ENCODE measurements at regions not wholly inside any gene's neighbourhood (a gene's known extent, or its start where the extent isn't known, plus 50 kb on each side); places are given as distances from the start of the nearest gene placed in this dataset.

DNA sequence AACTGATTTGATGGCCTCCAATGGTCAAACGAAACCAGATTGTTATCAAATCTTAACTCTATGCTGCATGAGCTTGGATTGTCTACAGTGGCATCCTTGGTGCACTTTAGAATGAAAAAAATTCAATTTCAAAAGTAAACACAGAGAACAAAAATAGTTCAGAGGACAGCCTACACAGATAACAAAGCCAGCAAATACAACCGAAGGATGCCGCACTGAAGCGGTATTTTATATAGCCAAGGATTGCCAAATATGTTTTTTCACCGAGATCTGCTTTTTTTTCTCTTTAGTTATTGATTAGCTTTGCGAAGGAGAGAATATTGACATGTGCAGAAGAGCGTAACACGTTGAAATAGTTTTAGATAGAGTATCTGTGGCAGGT is 72.0 kb downstream of the SLC4A3 start:
- Histone ChIP-seq H3K4me3 (ENCODE audit: low read depth, low read length) (no peak overlapping the region), H3K27me3 (ENCODE audit: control insufficient read depth, insufficient read depth, low read length) (peaks cover 2% of the 10 kb centered on the region; the same call in 1 of the 2 replicates), H3K36me3 (ENCODE audit: control insufficient read depth, insufficient read depth, low read length) (no peaks in the 10 kb centered on the region)
- CTCF ChIA-PET: interaction anchor here (1.2 to 5.2 kb wide), 3 partner anchors 10 to 101 kb away, joined by 3 to 43 read pairs (median 3); no protein-coding TSS in a partner anchor
- TF ChIP-seq CTCF (IDR thresholded peaks at IDR 0.05; ENCODE audit: insufficient read depth, low read depth, low read length): no peak
- POLR2A ChIA-PET: no interaction called here
- DNase-seq (ENCODE audit: low read depth): no peak

DNA sequence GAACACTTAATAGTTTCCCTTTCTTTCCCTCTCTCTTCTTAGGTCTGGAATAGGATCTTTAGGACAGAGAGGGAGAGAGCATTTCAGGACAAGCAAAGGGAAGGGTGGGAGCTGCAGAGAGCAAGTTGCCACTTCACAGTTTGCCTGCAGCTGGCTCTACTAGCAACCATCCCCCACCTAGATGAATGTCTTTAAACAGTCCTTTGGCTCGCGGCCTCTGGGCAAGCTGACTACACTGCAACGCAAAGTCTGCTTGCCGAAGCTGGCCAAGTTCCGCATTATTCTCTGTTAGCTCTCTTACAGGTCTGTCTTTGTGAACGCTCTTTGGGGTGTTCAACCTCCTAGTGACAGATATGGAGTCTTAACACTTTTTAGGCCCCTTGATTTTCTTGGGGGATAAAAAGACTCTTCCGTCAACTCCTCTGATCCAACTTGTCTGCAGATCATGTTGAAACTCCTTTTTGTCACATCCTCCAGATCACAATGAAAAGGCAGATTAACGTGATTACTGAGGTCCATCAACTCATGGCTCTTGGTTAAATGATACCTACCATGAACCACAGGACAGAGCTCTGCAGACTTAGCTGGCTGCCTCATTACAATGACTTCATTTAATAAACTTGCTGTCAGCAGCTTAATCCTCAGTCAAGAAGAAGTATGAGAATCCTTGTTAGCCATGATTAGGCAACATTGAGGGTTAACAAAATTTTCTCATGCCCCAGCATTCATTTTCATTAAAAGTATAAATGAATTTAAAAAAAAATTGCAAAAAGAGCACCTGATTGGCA is 74.6 kb downstream of the SLC4A3 start:
- Histone ChIP-seq H3K27me3 (ENCODE audit: control insufficient read depth, insufficient read depth, low read length) (no peaks in the 10 kb centered on the region), H3K36me3 (ENCODE audit: control insufficient read depth, insufficient read depth, low read length) (no peaks in the 10 kb centered on the region), H3K4me3 (ENCODE audit: low read depth, low read length) (no peak overlapping the region)
- no peak for DNase-seq (ENCODE audit: low read depth)
- POLR2A ChIA-PET: no interaction called here
- TF ChIP-seq CTCF (IDR thresholded peaks at IDR 0.05; ENCODE audit: insufficient read depth, low read depth, low read length): no peak
- CTCF ChIA-PET: interaction anchor here (0.8 to 5.2 kb wide), 3 partner anchors 10 to 14 kb away, joined by 3 to 43 read pairs (median 7); no protein-coding TSS in a partner anchor

- CTCF ChIA-PET: interaction anchor here (0.6 to 5.2 kb wide), 3 partner anchors 13 to 1934 kb away, joined by 3 to 43 read pairs (median 7); no protein-coding TSS in a partner anchor
- Histone ChIP-seq H3K4me3 (ENCODE audit: low read depth, low read length) (no peak overlapping the region), H3K27me3 (ENCODE audit: control insufficient read depth, insufficient read depth, low read length) (no peaks in the 10 kb centered on the region), H3K36me3 (ENCODE audit: control insufficient read depth, insufficient read depth, low read length) (no peaks in the 10 kb centered on the region)
- POLR2A ChIA-PET: interaction anchor here (0.6 kb wide), 1 partner anchor 45 kb away, joined by 4 read pairs; no protein-coding TSS in a partner anchor
- no peak for TF ChIP-seq CTCF (IDR thresholded peaks at IDR 0.05; ENCODE audit: insufficient read depth, low read depth, low read length)
- no peak for DNase-seq (ENCODE audit: low read depth)
These were observed 75.5 kb downstream of the SLC4A3 start for GRCh38 chr2:219702796-219703545.

GRCh38 chr2:219704878-219705277 is 77.4 kb downstream of the SLC4A3 start:
- no peaks in the 10 kb centered on the region for H3K36me3 ChIP-seq (ENCODE audit: control insufficient read depth, insufficient read depth, low read length)
- no peak for TF ChIP-seq CTCF (IDR thresholded peaks at IDR 0.05; ENCODE audit: insufficient read depth, low read depth, low read length)
- ChIA-PET CTCF (no interaction called here), POLR2A (no interaction called here)
- no peaks in the 10 kb centered on the region for H3K27me3 ChIP-seq (ENCODE audit: control insufficient read depth, insufficient read depth, low read length)
- no peak overlapping the region for H3K4me3 ChIP-seq (ENCODE audit: low read depth, low read length)
- DNase-seq (ENCODE audit: low read depth): no peak

- ChIA-PET CTCF (no interaction called here), POLR2A (no interaction called here)
- Histone ChIP-seq H3K36me3 (ENCODE audit: control insufficient read depth, insufficient read depth, low read length) (no peaks in the 10 kb centered on the region), H3K27me3 (ENCODE audit: control insufficient read depth, insufficient read depth, low read length) (no peaks in the 10 kb centered on the region), H3K4me3 (ENCODE audit: low read depth, low read length) (no peak overlapping the region)
- no peak for TF ChIP-seq CTCF (IDR thresholded peaks at IDR 0.05; ENCODE audit: insufficient read depth, low read depth, low read length)
- no peak for DNase-seq (ENCODE audit: low read depth)
These were observed 79.4 kb downstream of the SLC4A3 start for GRCh38 chr2:219706823-219707281.
